ENCODE measurements at regions not wholly inside any gene's neighbourhood (a gene's known extent, or its start where the extent isn't known, plus 50 kb on each side); places are given as distances from the start of the nearest gene placed in this dataset.

DNA sequence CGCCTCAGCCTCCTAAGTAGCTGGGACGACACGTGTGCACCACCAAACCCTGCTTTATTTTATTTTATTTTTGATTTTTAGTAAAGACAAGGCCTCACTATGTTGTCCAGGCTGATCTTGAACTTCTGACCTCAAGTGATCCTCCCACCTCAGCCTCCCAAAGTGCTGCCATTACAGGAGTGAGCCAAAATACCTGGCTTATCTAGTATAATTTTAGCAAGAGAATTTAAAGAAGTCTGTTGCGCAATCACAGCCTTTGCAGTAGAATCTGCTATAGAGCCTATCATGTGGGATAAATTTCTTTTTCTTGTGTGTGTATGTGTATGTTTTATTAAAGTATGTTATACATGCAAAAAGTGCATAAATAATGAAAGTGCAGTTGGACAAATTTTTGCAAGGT, 92.1 kb upstream of the ANKEF1 start:
- no peaks in the 10 kb centered on the region for H3K27me3 ChIP-seq (ENCODE audit: control insufficient read depth, insufficient read depth, low read length)
- H3K4me3 ChIP-seq (ENCODE audit: low read depth in 2 of 2, low read length in 2 of 2) = no peak overlapping the region
- H3K27ac ChIP-seq (ENCODE audit: low read length) = no peak overlapping the region
- DNase-seq (ENCODE audit: low read depth, low spot score) (no peak), ATAC-seq (no peak)
- in situ Hi-C loops (cut with HindIII; ENCODE audit: low pct_unique_long_range_greater_than_20kb, low sequenced_read_pairs) (no loop called here), intact Hi-C loops (cut with micrococcal nuclease; ENCODE audit: unreplicated experiment) (no loop called here)
- ChIA-PET CTCF (no interaction called here), POLR2A (no interaction called here)
- BruUV-seq (replicated peaks) = no TSS peak
- TF ChIP-seq, protein P1, sequence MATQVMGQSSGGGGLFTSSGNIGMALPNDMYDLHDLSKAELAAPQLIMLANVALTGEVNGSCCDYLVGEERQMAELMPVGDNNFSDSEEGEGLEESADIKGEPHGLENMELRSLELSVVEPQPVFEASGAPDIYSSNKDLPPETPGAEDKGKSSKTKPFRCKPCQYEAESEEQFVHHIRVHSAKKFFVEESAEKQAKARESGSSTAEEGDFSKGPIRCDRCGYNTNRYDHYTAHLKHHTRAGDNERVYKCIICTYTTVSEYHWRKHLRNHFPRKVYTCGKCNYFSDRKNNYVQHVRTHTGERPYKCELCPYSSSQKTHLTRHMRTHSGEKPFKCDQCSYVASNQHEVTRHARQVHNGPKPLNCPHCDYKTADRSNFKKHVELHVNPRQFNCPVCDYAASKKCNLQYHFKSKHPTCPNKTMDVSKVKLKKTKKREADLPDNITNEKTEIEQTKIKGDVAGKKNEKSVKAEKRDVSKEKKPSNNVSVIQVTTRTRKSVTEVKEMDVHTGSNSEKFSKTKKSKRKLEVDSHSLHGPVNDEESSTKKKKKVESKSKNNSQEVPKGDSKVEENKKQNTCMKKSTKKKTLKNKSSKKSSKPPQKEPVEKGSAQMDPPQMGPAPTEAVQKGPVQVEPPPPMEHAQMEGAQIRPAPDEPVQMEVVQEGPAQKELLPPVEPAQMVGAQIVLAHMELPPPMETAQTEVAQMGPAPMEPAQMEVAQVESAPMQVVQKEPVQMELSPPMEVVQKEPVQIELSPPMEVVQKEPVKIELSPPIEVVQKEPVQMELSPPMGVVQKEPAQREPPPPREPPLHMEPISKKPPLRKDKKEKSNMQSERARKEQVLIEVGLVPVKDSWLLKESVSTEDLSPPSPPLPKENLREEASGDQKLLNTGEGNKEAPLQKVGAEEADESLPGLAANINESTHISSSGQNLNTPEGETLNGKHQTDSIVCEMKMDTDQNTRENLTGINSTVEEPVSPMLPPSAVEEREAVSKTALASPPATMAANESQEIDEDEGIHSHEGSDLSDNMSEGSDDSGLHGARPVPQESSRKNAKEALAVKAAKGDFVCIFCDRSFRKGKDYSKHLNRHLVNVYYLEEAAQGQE (IDR thresholded peaks at IDR 0.05; ENCODE audit: insufficient read depth in 1 of 2, low read depth in 2 of 2, low read length in 1 of 2) = no peak
- TF ChIP-seq CTCF (IDR thresholded peaks at IDR 0.05) = no peak
- no peak for TF ChIP-seq POLR2AphosphoS5 (IDR thresholded peaks at IDR 0.05; ENCODE audit: low read depth, low read length)
- TF ChIP-seq SIN3A (IDR thresholded peaks at IDR 0.05; ENCODE audit: borderline replicate concordance, insufficient read depth, low read depth, low read length) = no peak
- no peak for TF ChIP-seq TCF7L2 (IDR thresholded peaks at IDR 0.05; ENCODE audit: low read depth, low read length)
- no peaks in the 10 kb centered on the region for H3K36me3 ChIP-seq (ENCODE audit: control insufficient read depth, insufficient read depth, low read length)
- H3K4me1 ChIP-seq (ENCODE audit: control insufficient read depth, insufficient read depth, low read length) = no peaks in the 10 kb centered on the region
- peaks cover 10% of the 10 kb centered on the region; the same call in 1 of the 2 replicates for H3K9me3 ChIP-seq (ENCODE audit: control insufficient read depth, insufficient read depth, low read depth, low read length)

DNA sequence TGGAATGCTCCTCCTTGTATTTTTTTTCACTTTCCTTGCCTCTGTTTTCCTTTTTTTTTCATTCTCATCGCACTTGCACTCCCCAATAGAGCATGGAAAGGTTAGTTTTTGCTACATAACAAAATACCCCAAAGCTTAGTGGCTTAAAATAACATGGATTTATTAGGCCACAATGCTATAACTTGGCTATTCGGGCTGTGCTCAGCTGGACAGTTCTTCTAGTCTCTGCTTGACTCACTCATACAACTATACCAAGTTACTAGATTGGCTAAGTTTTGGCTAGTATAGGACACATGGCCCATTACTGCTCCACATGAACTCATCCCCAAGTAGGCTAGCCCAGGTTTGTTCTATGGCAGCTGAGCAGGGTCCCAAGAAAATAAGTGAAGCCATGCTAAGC, 94.5 kb upstream of the ANKEF1 start:
- Histone ChIP-seq H3K4me3 (ENCODE audit: low read depth in 2 of 2, low read length in 2 of 2) (no peak overlapping the region), H3K4me1 (ENCODE audit: control insufficient read depth, insufficient read depth, low read length) (no peaks in the 10 kb centered on the region), H3K27ac (ENCODE audit: low read length) (no peak overlapping the region), H3K9me3 (ENCODE audit: control insufficient read depth, insufficient read depth, low read depth, low read length) (peaks cover 10% of the 10 kb centered on the region; the same call in 1 of the 2 replicates), H3K36me3 (ENCODE audit: control insufficient read depth, insufficient read depth, low read length) (no peaks in the 10 kb centered on the region), H3K27me3 (ENCODE audit: control insufficient read depth, insufficient read depth, low read length) (no peaks in the 10 kb centered on the region)
- in situ Hi-C loops (cut with HindIII; ENCODE audit: low pct_unique_long_range_greater_than_20kb, low sequenced_read_pairs) (no loop called here), intact Hi-C loops (cut with micrococcal nuclease; ENCODE audit: unreplicated experiment) (no loop called here)
- POLR2A ChIA-PET = no interaction called here
- ATAC-seq (no peak), DNase-seq (ENCODE audit: low read depth, low spot score) (no peak)
- BruUV-seq (replicated peaks) = no TSS peak
- TF ChIP-seq SIN3A (IDR thresholded peaks at IDR 0.05; ENCODE audit: borderline replicate concordance, insufficient read depth, low read depth, low read length) (no peak), CTCF (IDR thresholded peaks at IDR 0.05) (no peak), TCF7L2 (IDR thresholded peaks at IDR 0.05; ENCODE audit: low read depth, low read length) (no peak), POLR2AphosphoS5 (IDR thresholded peaks at IDR 0.05; ENCODE audit: low read depth, low read length) (no peak)
- TF ChIP-seq, protein P1 (IDR thresholded peaks at IDR 0.05; ENCODE audit: insufficient read depth in 1 of 2, low read depth in 2 of 2, low read length in 1 of 2) = no peak
- CTCF ChIA-PET = no interaction called here
